B cell (primary cell): ENCODE measurements at regions not wholly inside any gene's neighbourhood (a gene's known extent, or its start where the extent isn't known, plus 50 kb on each side); places are given as distances from the start of the nearest gene placed in this dataset.

ENCODE experiments used
- ATAC-seq: fragments of 200-7000 bp; cut with Tn5 transposase; one replicate; pipeline ENCODE4 v1.10.0; 2021; ENCODE audit warnings: low read depth, mild to moderate bottlenecking, moderate number of reproducible peaks, moderate library complexity
- CTCF ChIA-PET: fragments of 350-600 bp; sonication (Branson Sonifier 250); formaldehyde crosslinking; loops from one replicate; lab custom pipeline; 2021; ENCODE audit warnings: antibody characterized with exemption, inconsistent platforms; lab: Charles Lee
- POLR2A ChIA-PET: fragments of 350-600 bp; sonication (Branson Sonifier 250); formaldehyde crosslinking; loops from one replicate; lab custom pipeline; 2021; ENCODE audit warnings: antibody characterized with exemption; lab: Charles Lee
- DNase-seq: peaks from one replicate; pipeline ENCODE4 v3.0.0; 2013
- H2AFZ ChIP-seq: 2 replicates; pipeline ENCODE4 v1.6.1; 2012; ENCODE audit warnings: mild to moderate bottlenecking, low read depth, low read length; ENCODE audit not compliant: insufficient read depth, poor library complexity, severe bottlenecking
- H3K27ac ChIP-seq, 2 donors: 1 replicate in 1 of 2; 2 replicates in 1 of 2; pipeline ENCODE4 v1.5.1; 2012 to 2013; ENCODE audit warnings: low read length in 2 of 2, mild to moderate bottlenecking in 2 of 2, moderate library complexity in 1 of 2
- H3K27me3 ChIP-seq, 4 experiments: fragments of 200-600 bp in 1 of 4; sonication (generic) in 1 of 4; replicated peaks in 1 of 4; 1 replicate in 2 of 4; 2 replicates in 2 of 4; pipeline versions ENCODE4 v1.6.1 to v1.7.0; 2013 to 2016; ENCODE audit warnings: low read length in 3 of 4, mild to moderate bottlenecking in 2 of 4, mixed read lengths in 1 of 4, moderate library complexity in 1 of 4; ENCODE audit not compliant: insufficient read depth in 4 of 4, control insufficient read depth in 3 of 4; ENCODE audit errors: control extremely low read depth in 1 of 4
- H3K36me3 ChIP-seq, 2 experiments: replicated peaks in 1 of 2; 1 replicate in 1 of 2; 2 replicates in 1 of 2; pipeline versions ENCODE4 v1.6.1 to v1.7.1; 2013; ENCODE audit warnings: low read length in 1 of 2; ENCODE audit not compliant: insufficient read depth in 2 of 2, control insufficient read depth in 1 of 2; ENCODE audit errors: control extremely low read depth in 1 of 2, extremely low read depth in 1 of 2
- H3K4me1 ChIP-seq, 2 donors: fragments of 200-600 bp in 1 of 2; sonication (generic) in 1 of 2; 1 replicate in 1 of 2; 2 replicates in 1 of 2; pipeline versions ENCODE4 v1.5.1 to v1.6.1; 2013 to 2017; ENCODE audit warnings: low read length in 2 of 2; ENCODE audit not compliant: control insufficient read depth in 2 of 2, insufficient read depth in 2 of 2
- H3K4me2 ChIP-seq: replicated peaks from 2 replicates; pipeline ENCODE3; 2012; ENCODE audit warnings: mild to moderate bottlenecking, low read depth, low read length; ENCODE audit not compliant: poor library complexity, severe bottlenecking
- H3K4me3 ChIP-seq, 5 experiments: fragments of 200-600 bp in 1 of 5; sonication (generic) in 1 of 5; 1 replicate in 3 of 5; 2 replicates in 2 of 5; pipeline versions ENCODE4 v1.5.1 to v1.7.0; 2011 to 2016; ENCODE audit warnings: low read length in 4 of 5, mild to moderate bottlenecking in 4 of 5, low read depth in 2 of 5, control low read depth in 1 of 5, moderate library complexity in 1 of 5; ENCODE audit not compliant: insufficient read depth in 1 of 5; ENCODE audit errors: control extremely low read depth in 1 of 5, extremely low read depth in 1 of 5
- H3K79me2 ChIP-seq: fragments of 200-600 bp; sonication (generic); one replicate; pipeline ENCODE4 v1.6.0; 2016; ENCODE audit warnings: low read length; ENCODE audit not compliant: control insufficient read depth, insufficient read depth
- H3K9ac ChIP-seq: fragments of 200-600 bp; sonication (generic); 2 replicates; pipeline ENCODE4 v1.6.1; 2017; ENCODE audit warnings: mild to moderate bottlenecking, low read length, moderate library complexity
- H3K9me3 ChIP-seq, 3 donors: one replicate each; pipeline versions ENCODE4 v1.6.1 to v1.7.1; 2013; ENCODE audit warnings: low read length in 2 of 3; ENCODE audit not compliant: control insufficient read depth in 2 of 3, insufficient read depth in 1 of 3; ENCODE audit errors: control extremely low read depth in 1 of 3
- H4K20me1 ChIP-seq: 2 replicates; pipeline ENCODE4 v1.6.0; 2012; ENCODE audit warnings: mild to moderate bottlenecking, low read length; ENCODE audit not compliant: insufficient read depth, control insufficient read depth, poor library complexity, severe bottlenecking
- H3K27ac Mint-ChIP-seq: one replicate; pipeline ENCODE4 v1.8.0; 2021; ENCODE audit warnings: mixed read lengths
- H3K27me3 Mint-ChIP-seq: one replicate; pipeline ENCODE4 v1.8.0; 2021; ENCODE audit warnings: mixed read lengths
- H3K4me1 Mint-ChIP-seq: one replicate; pipeline ENCODE4 v1.8.0; 2021; ENCODE audit warnings: mixed read lengths
- H3K4me3 Mint-ChIP-seq: one replicate; pipeline ENCODE4 v1.8.0; 2021; ENCODE audit warnings: mixed read lengths
- H3K9me3 Mint-ChIP-seq: one replicate; pipeline ENCODE4 v1.8.0; 2022; ENCODE audit warnings: mixed read lengths; ENCODE audit not compliant: insufficient read depth
- EZH2 ChIP-seq: IDR thresholded peaks from 2 replicates; pipeline ENCODE4 v1.6.1; 2012; ENCODE audit warnings: borderline replicate concordance, low read depth, mild to moderate bottlenecking, moderate library complexity, low read length; ENCODE audit not compliant: insufficient read depth, poor library complexity, severe bottlenecking
- WGBS: methylation state at CpG from one replicate; pipeline ENCODE4 v1.1.5; 2013; ENCODE audit warnings: missing lambda C conversion rate; ENCODE audit not compliant: insufficient coverage; 5-methylcytosine and 5-hydroxymethylcytosine counted together
- intact Hi-C: fragments of 100-400 bp; cut with micrococcal nuclease; formaldehyde crosslinking; loops from one replicate; pipeline ENCODE4 v1.10.0; 2022
- TF ChIP-seq, protein P1 (sequence below): fragments of 200-600 bp; IDR thresholded peaks from one replicate; pipeline ENCODE4 v1.8.0; 2022; ENCODE audit warnings: antibody characterized with exemption, mild to moderate bottlenecking

DNA sequence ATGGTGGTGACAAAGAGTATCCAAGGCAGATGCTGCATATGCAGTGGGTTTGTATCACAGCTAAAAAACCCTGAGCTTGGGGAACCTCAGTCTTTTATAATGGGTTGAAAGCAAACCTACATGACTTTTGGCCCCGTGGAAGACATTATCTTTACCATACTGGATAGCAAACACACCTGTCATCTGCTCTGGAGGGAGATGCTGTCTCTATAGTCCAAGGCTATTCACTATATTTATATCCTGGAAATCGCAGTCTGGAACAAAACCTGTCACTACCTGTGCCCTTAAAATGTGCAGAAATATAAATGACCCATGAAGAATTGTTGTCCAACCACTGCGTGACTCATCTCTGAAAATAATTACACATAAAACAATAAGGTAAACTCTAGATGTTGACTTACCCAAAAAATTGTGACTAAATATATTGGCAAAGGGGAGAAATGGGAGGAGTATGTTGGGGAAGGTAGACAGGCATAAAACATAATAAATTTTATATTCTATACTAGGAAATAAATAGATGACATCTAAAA, 121.0 kb upstream of the CXADR start:
- Histone ChIP-seq H3K4me2 (no peak overlapping the region), H4K20me1 (no peaks in the 10 kb centered on the region), H3K9ac (no peak overlapping the region), H3K79me2 (no peaks in the 10 kb centered on the region), H3K27me3 (no peaks in the 10 kb centered on the region), H3K4me1 (no peaks in the 10 kb centered on the region), H3K36me3 (no peaks in the 10 kb centered on the region), H3K9me3 (no peaks in the 10 kb centered on the region), H3K27ac (no peak overlapping the region), H2AFZ (no peak overlapping the region), H3K4me3 (no peak overlapping the region)
- intact Hi-C loops = no loop called here
- no peak for ATAC-seq
- H3K4me3 Mint-ChIP-seq = no peak overlapping the region
- TF ChIP-seq EZH2 = no peak
- TF ChIP-seq, protein P1, sequence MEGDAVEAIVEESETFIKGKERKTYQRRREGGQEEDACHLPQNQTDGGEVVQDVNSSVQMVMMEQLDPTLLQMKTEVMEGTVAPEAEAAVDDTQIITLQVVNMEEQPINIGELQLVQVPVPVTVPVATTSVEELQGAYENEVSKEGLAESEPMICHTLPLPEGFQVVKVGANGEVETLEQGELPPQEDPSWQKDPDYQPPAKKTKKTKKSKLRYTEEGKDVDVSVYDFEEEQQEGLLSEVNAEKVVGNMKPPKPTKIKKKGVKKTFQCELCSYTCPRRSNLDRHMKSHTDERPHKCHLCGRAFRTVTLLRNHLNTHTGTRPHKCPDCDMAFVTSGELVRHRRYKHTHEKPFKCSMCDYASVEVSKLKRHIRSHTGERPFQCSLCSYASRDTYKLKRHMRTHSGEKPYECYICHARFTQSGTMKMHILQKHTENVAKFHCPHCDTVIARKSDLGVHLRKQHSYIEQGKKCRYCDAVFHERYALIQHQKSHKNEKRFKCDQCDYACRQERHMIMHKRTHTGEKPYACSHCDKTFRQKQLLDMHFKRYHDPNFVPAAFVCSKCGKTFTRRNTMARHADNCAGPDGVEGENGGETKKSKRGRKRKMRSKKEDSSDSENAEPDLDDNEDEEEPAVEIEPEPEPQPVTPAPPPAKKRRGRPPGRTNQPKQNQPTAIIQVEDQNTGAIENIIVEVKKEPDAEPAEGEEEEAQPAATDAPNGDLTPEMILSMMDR = no peak
- 100% methylated on average over 1 of the region's 3 CpGs for WGBS
- ChIA-PET CTCF (no interaction called here), POLR2A (no interaction called here)
- no peaks in the 10 kb centered on the region for H3K27me3 Mint-ChIP-seq
- no peak overlapping the region for H3K27ac Mint-ChIP-seq
- no peaks in the 10 kb centered on the region for H3K9me3 Mint-ChIP-seq
- peaks cover 2% of the 10 kb centered on the region for H3K4me1 Mint-ChIP-seq
- DNase-seq = no peak

DNA sequence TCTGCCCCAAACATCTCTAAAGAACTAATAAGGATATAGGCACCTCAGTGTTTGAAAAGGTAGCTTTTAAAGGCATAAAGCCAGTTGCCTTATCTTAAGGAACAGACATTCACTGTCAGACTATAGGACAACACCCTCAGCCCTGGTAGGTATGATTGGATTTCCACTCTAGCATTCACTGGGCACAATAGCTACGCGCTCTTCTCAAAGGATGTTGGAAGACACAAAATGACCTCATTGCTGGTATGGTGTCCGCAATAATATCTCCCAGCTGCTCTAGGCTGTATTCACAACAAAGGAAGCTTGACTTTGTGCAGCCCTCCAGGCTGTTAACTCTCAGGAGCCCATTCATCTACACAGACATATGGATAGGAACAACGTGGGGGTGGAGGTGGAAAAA, 119.4 kb upstream of the CXADR start:
- no peak overlapping the region for H3K9ac ChIP-seq
- Mint-ChIP-seq H3K4me1 (no peaks in the 10 kb centered on the region), H3K27ac (no peak overlapping the region), H3K9me3 (no peaks in the 10 kb centered on the region), H3K27me3 (no peaks in the 10 kb centered on the region), H3K4me3 (no peak overlapping the region)
- H4K20me1 ChIP-seq = no peaks in the 10 kb centered on the region
- no peaks in the 10 kb centered on the region for H3K9me3 ChIP-seq
- intact Hi-C loops = no loop called here
- H3K27me3 ChIP-seq = no peaks in the 10 kb centered on the region
- ATAC-seq (no peak), DNase-seq (no peak)
- no peak overlapping the region for H2AFZ ChIP-seq
- ChIA-PET CTCF (interaction anchor here (0.6 to 0.8 kb wide), 2 partner anchors 19 to 816 kb away, joined by 4 to 6 read pairs; no protein-coding TSS in a partner anchor), POLR2A (no interaction called here)
- no peaks in the 10 kb centered on the region for H3K36me3 ChIP-seq
- no peak overlapping the region for H3K4me3 ChIP-seq
- TF ChIP-seq, protein P1 = no peak
- no peak for TF ChIP-seq EZH2
- H3K79me2 ChIP-seq = no peaks in the 10 kb centered on the region
- WGBS = 100% methylated on average over 3 of the region's 4 CpGs
- no peak overlapping the region for H3K27ac ChIP-seq
- H3K4me2 ChIP-seq = no peak overlapping the region
- no peaks in the 10 kb centered on the region for H3K4me1 ChIP-seq
